Stimulated activated CD4-positive, alpha-beta T cell treated with anti-CD3 and anti-CD28 coated beads, TNF-alpha, amount 100 ng/mL, for 1 hour (primary cell): ENCODE measurements at regions not wholly inside any gene's neighbourhood (a gene's known extent, or its start where the extent isn't known, plus 50 kb on each side); places are given as distances from the start of the nearest gene placed in this dataset.

Source experiments
- DNase-seq, 3 donors: peaks; one replicate each; pipeline ENCODE4 v3.0.0-alpha.2; 2020; ENCODE audit warnings: low read depth in 3 of 3, low spot score in 1 of 3

DNA sequence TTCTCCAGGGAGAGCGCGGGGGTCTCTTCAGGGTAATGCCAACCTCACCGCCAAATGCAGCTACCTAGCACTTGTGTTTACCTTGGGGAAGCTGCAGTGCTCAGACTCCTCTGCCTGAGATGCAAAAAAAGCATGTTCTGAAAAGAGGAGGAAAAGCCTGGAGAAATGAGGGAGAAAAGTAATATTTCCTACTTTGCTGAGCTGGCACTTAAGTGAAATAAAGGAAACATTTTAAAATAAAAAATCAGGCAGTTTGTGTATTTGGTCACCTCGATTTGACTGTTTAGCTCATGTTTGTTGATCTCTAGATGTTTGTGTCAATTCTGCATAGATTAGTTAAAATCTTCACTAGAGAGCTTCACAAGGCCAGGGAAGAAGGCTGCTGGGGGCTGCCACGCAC, 487.2 kb downstream of the QKI start:
- no peak for DNase-seq

DNA sequence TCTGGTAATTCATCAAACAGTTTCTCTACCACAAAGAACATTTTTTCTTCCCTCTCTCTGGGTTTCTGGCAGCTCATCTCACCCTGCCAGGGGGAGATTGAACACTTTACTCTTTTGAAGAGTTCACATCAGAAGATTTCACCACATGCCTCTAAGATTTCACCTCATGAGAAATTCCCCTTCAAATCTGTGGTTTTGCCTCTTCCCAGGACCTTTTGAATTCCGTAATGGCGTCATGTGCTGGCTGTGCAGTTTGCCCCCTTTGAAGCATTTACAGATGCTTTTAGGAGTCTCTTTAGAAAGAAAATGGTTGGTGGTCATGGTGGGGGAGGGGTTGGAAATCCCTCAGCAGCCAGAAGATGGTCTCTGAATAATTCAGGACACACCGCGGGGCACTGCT, 486.1 kb downstream of the QKI start:
- no peak for DNase-seq

- no peak for DNase-seq
These were observed 483.2 kb downstream of the QKI start for GRCh38 chr6:163897669-163898068.

DNA sequence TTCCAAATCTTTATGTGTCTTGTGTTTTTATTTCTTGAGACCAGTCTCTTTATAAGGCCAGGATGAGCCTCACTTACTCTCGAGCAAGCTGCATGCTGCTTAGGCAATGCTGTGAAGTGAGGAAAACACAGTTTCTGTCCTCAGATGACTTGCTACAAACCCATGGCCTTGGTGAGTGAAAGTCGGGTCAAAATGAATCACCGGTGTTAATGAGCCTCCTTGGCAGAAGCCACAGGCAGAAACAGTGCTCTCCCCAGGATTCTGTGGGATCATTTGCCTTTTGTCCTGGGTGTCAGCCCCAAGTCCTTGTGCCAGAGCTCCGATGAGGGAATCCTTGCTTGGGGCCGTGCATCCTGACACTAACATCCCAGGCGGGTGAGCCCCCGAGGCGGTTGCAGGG, 482.5 kb downstream of the QKI start:
- no peak for DNase-seq

DNA sequence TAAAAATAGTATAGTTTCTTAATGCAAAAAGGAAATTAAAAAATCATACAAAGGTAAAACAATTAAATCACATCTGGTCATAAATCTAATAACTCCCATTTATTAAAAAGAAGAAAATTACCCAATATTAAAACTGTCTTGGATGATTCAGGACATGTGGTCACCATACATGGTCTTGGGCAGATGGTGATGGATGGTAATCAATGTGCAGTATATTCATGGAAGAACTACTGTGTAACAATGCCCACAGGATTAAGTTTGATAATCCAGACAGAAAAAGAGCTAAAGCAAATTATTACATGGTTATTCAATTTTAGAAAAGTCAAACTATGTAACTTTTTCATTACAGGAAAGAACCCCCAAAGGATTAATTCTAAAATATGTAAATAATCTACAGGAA, 480.6 kb downstream of the QKI start:
- DNase-seq, result no peak

DNA sequence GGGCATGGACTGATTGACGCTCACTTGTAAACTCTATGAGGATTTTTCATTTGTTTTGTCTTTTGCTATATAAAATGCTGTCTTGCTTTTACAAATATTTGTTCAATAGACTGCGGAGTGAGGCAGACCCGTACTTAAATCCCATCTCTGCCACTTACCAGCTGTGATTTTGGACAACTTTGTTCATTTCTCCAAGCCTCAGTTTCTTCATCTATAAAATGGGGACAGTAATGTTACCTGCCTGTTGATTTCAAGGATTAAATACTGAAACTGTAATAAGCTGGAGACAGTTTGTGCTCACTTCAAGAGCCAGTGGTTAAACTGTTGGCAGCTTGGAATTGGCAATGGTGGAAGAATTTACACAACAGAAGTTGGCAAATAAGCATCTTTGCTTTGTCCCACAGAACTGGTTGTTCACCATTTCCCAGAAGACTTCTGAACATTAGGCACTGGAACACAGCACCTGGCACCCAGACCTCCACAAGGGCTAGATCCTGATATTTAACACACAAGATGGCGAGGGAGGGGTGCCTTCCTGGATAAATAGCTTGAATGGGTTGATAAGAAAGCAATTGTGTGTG, 479.2 kb downstream of the QKI start:
- no peak for DNase-seq

DNA sequence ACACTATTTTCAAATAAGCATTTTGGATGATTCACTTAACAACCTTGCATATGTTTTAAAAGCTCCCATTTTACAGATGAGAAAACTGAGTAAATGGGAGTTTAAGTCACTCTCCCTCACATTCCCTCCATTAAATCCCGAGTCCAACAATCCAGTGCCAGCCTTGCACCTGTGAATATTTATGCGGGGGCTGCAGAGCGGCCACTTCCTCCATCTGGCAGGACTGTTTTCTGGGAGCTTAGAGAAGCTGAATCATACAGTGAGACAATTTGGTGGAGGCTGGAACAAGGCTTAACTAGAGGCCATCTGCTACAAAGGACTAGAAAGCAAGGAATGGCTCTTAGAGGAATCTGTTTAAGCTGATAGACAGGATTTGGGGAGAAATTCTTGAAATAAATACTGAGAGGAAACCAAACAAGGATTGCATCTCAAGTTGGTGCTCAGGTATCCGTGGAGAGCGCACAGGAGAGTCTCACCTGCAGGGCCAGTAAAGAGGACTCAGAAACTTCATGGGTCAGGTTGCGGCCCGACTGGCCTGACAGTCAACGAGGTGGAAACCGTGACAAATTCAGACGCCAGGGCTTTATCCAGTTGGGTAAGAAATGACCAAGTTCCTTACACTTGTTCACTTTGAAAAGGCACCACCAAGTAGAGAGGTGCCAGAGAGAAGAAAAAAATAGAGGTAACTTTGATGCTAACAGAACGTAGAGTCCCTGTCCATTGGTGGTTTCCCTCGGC, 478.5 kb downstream of the QKI start:
- no peak for DNase-seq

DNA sequence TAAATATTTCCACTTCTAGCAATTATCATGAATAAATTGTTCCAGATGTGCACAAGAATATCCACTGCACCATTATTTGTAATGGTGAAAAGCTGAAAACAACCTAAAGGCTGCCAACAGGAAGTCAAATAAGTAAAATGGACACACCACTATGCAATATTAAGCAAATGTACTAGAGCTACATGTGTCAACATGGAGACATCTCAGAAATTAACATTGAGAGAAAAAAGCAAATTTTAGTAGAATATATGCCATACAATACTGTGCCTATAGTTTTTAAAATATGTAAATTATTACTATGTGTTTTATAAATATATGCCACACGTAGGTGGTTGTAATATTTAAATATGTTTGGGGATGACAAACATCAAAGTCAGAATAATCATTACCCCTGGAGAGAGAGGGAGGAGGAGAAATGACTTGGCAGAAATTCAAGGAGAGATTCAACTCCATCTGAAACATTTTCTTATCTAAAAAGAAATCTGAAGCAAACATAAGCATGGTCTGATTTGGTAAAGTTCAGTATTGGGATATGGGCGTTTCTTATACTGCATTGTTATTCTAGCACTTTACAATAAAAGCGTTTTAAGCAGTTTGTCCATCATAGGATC, 475.5 kb downstream of the QKI start:
- DNase-seq, result no peak

GRCh38 chr6:163888030-163888819, 473.7 kb downstream of the QKI start:
- DNase-seq, result no peak

- DNase-seq, result no peak
These were observed 471.9 kb downstream of the QKI start for GRCh38 chr6:163886428-163886827.

DNA sequence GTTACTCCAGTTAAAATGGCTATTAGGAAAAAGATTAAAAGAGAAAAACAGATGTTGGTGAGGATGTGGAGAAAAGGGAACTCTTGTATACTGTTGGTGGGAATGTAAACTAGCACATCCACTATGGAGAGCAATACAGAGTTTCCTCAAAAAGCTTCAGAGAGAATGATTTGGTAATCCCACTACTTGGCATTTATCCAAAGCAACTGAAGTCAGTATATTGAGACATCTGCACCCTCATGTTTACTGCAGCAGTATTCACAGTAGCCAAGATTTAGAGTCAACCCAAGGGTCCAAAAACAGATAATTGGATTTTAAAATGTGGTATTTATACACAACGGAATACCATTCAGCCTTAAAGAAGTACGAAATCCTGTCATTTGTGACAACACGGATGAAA, 469.5 kb downstream of the QKI start:
- DNase-seq, result no peak

DNA sequence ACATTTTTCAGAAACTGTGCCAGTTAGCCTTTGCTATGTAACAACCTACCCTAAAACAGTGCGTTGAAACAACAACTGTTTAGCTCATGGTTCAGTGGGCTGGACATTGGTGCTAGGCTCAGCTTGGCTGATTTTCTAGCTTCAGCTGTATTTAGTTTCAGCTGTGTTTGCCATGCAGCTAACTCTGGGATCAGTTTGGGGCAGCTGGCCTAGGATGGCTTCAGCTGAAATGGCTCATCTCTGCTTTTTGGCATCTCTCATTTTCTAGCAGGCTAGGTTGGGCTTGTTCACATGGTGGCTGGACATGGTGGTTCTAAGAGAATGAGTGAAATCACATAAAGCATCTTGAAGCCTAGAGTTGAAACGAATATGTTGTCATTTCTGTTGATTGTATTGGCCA, 464.2 kb downstream of the QKI start:
- DNase-seq, result no peak

- no peak for DNase-seq
These were observed 463.5 kb downstream of the QKI start for GRCh38 chr6:163877877-163878639.

DNA sequence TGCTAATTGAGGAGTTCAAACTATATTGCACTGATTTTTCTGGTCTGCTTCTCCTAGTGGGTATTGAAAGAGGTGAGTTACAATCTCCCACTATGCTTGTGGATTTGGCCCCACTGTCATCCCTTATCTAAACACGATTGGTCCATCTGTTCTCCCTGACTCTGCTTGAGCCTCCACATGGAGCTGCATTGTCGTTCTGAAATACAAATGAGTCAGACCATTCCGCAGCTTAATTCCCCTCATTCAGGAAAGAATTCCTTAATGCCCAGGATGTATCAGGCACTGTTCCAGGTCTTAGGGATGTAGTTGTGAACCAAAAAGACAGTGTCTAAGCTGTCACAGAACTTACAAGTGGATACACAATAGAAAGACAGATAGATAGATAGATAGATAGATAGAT, 461.9 kb downstream of the QKI start:
- no peak for DNase-seq

DNA sequence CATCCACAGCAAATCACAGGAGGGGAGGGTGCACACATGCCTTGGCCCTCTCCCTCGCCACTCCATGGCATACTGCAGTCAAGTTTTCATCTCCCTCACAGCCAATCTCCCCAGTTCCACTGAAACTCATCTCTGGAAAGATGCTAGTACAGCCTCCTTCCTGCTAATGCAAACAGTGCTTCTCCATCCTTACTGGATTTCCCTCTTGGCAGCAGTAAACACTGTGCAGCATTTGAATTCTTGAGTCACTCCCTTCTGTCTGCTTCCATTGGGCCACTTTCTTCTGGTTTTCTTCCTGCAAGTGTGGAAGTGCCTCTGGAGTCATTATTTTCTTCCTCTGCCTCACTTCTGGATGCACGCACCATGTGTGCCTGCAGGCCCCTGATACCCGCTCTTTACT, 460.3 kb downstream of the QKI start:
- no peak for DNase-seq

- no peak for DNase-seq
These were observed 457.8 kb downstream of the QKI start for GRCh38 chr6:163872335-163872734.

DNA sequence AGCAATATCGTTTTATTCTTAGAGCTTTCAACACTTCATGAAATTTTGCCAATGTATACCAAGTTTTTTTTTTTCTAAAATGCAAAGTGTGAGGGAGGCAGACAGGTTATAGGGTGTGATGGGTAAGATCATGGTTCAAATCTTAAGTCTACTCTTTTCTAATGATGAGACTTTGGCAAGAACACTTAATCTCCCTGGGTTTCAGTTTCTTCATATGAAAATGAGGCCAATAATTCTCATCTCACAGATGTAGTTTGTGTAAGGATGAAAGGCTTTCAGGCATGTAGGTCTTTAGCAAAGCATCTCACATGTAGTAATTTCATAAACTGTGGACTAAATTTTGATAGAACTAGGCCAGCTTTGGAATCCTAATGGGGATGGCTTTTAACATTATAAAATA, 457.1 kb downstream of the QKI start:
- DNase-seq, result no peak

DNA sequence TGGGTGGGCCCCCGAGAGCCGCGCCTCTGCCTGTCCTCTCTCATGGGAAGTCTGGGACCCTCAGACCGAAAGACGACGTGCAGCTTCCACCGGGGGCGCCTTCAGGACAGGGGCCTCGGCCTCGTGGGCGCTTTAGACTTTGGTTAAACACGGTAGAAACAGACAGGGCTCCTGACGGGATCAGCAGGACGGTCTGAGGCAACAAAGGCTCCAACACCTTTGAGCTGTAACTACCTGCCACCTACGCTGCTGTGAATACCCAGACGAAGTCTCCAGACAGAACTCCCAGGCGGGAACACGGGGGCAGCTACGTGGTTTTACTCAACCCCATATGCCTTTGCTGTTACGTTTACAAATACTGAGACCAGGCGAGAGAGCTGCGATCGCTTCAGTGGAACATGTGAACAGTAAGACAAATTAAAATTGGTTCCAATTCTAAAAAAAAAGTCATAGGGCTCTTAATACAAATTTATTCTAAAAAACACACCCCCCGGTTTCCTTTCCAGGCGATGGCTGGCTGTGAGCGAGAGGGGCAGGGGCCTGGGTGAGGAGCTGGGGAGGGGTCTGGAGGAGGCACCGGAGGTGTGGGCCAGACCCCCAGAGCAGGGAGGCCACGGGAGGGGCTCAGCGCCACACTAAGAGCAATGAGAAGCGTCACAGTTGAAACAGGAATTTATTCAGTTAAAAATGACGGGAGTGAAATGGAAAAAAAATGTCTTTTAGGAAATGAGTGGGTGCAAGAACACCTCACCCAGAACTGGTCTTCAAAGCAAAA, 453.2 kb downstream of the QKI start:
- no peak for DNase-seq

GRCh38 chr6:163866192-163866591, 451.7 kb downstream of the QKI start:
- DNase-seq, result no peak

DNA sequence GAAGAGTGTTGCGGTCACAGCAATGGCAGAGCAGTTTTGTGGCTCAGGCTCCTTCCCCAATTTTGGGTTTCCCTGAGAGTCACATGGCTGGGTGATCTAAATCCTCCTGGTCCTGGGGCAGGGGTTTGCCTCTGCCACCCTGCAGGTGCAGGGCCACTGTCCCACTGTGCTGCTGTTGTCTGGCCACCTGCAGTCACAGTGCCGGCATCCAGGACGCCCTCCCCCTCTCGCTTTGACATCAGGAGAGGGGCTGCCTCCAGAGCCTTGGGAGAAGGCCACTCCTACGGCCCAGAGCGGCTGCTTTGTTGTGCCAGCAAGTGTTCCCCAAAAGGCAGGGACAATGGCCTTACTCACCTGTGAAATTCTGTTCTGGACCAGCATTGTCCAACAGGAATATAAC, 449.0 kb downstream of the QKI start:
- DNase-seq, result no peak

DNA sequence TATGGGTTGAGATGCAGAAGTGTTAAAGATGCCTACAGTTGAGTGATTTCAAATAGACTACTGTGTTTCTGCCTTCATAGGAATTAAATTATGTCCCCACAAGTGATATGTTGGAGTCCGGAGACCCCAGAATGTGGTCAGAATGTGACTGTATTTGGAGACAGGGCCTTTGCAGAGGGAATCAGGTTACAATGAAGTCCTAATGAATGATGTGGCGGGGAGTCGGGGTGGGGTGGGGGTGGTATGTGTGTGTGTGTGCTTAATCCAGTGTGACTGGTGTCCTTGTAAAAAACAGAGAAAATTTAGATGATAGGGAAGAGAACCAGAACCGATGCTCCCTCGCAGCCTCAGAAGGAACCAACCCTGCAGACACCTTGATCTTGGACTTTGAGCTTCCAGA, 448.2 kb downstream of the QKI start:
- no peak for DNase-seq
